Smooth muscle cell of the brain vasculature (primary cell): ENCODE measurements at regions not wholly inside any gene's neighbourhood (a gene's known extent, or its start where the extent isn't known, plus 50 kb on each side); places are given as distances from the start of the nearest gene placed in this dataset.

Experiments used
- DNase-seq: peaks from one replicate; pipeline ENCODE4 v3.0.0-alpha.2; 2012; ENCODE audit warnings: low read depth, low spot score

DNA sequence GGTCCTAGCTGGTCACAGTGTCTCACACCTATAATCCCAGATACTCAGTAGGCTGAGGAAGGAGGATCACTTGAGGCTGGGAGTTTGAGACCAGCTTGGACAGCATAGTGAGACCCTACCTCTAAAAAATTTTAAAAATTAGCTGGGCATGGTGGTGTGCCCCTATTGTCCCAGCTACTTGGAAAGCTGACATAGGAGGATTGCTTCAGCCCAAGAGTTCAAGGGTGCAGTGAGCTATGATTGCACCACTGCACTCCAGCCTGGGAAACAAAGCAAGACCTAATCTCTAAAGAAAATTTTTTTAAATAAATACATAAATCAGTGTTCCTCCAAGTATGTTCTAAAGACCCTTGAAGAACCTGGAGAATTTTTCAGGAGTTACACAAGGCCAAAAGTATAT lies 50.6 kb upstream of the GNAO1 start:
- DNase-seq: no peak

DNA sequence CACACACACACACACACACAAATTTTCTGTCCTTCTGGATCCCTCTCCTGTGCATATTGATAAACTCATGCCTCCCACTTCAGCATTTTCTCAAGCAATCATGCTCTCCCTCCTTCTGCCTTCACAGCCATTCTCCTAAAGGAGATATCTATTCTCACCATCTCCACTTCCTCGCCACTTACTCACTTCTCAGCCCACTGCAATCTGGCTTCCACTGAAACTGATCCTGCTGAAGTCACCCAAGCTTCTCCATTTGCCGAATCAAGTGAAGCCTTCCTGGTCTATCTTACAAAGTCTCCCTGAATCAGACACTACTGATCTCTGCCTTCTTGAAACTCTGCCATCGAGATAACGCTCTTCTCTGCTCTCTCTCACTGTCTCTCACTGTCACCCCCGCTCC lies 54.0 kb upstream of the GNAO1 start:
- DNase-seq: no peak

GRCh38 chr16:56136256-56136655 lies 55.0 kb upstream of the GNAO1 start:
- no peak for DNase-seq

GRCh38 chr16:56134790-56135189 lies 56.5 kb upstream of the GNAO1 start:
- DNase-seq: no peak

- no peak for DNase-seq
Measured at GRCh38 chr16:56125922-56126321, 65.4 kb upstream of the GNAO1 start.

- no peak for DNase-seq
Measured at GRCh38 chr16:56122251-56122650, 69.0 kb upstream of the GNAO1 start.

- DNase-seq: no peak
Measured at GRCh38 chr16:56121156-56121500, 70.2 kb upstream of the GNAO1 start.

DNA sequence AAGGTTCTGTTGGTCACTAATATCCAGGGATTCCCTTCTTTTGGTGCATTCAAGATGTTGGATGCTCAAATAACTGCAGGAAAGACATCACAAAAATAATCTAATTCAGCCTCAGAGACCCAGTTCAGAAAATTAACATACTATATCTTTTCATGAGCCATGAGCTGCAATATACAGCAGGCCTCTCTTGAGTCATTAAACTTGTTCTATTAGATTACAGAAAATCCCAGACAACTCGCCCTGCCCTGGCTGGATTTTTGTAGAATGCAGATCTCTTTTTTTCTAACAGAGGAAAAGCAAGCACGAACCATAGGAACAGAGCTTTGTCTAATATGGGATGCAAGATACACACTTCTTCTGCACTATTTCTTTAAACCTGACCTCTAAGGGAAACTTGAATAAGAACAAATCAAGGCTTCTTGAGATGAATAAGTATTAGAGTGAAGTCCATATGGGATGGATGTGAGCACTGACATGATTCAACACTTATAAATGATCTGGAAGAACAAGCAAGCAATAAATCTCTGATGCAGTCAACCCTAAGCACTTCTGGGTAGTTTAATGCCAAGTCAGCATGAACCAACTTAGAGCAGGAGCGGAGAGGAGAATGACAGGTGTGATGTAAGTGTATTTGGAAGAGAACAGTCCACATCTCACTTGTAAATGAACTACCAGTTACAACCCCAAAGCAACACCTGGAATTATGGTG lies 70.7 kb upstream of the GNAO1 start:
- no peak for DNase-seq

GRCh38 chr16:56119133-56119532 lies 72.2 kb upstream of the GNAO1 start:
- no peak for DNase-seq

GRCh38 chr16:56116577-56116964 lies 74.7 kb upstream of the GNAO1 start:
- DNase-seq: no peak

DNA sequence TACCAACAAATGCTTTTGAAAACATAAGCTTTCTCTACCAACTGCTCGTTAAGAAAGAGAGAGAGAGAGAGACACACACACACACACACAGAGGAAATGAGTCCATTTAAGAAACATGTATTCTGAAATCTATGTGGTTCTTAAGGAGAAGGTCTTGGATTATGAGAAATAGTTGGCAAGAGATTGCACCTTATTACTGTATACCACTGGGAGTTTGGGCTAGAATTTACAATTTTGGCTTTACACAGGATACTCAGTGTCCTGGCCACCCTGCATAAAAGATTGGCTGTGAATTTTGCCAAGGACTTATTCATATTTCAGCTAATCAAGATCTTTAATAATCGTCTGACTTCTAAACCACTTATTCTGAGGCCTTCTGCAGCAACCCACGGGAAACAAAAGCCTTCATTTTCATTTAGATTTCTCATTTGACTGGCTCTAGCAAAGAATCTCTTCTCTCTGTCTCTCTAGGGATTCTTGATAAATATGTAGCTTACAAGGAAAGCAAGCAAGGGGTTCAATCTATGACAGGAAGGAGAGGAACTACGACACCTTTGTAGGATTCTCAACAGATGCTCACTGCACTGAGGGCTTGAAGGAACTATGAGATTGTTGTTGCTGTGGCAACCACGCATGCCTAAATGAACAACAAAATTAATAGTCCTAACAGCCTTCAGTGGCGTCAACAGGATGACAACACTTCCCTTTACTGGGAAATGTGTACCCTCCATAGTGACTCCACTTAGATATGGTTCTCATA lies 75.3 kb upstream of the GNAO1 start:
- DNase-seq: no peak

- no peak for DNase-seq
Measured at GRCh38 chr16:56113223-56113622, 78.1 kb upstream of the GNAO1 start.

GRCh38 chr16:56111100-56111499 lies 80.2 kb upstream of the GNAO1 start:
- DNase-seq: no peak

DNA sequence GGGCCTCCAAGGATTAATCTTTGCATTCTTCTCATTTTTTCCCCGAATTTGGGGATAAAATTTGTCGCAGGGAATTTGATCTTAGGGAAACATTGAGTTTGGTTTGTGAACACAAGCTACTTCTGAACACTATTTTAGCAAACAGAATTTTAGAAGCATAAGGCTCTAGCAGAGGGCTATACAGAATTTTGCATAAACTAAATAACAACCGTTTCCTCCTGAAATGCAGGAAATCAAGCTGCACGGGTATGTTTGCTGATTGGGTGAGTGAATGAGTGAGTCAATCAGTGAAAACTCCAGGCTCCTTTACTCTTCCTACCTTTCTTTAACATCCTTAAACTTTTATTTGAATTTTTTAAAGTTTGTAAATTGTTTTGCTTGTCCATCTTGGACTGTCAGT lies 81.3 kb upstream of the GNAO1 start:
- DNase-seq: no peak

DNA sequence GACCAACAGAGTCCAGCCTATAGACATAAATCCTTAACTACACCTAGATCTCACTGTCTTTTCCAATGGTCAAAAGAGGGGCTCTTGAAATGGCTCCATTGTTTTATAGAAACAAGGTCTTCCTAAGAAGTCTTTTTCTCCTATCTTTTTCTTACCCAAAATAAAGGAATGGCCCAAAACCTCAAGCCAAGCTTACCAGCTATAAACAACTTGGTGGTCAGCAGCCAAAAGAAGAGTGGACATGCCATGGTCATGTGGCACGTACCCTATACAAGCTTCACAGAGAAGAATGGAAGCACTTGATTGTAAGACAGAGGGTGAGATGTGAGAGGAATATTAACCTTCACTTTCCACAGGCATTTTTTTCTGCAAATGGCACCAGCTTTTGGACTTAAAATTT lies 82.1 kb upstream of the GNAO1 start:
- no peak for DNase-seq

- DNase-seq: no peak
Measured at GRCh38 chr16:56108724-56109123, 82.6 kb upstream of the GNAO1 start.

- no peak for DNase-seq
Measured at GRCh38 chr16:56108056-56108471, 83.2 kb upstream of the GNAO1 start.

GRCh38 chr16:56106527-56106926 lies 84.8 kb upstream of the GNAO1 start:
- DNase-seq: no peak

- DNase-seq: no peak
Measured at GRCh38 chr16:56102906-56103305, 88.4 kb upstream of the GNAO1 start.

DNA sequence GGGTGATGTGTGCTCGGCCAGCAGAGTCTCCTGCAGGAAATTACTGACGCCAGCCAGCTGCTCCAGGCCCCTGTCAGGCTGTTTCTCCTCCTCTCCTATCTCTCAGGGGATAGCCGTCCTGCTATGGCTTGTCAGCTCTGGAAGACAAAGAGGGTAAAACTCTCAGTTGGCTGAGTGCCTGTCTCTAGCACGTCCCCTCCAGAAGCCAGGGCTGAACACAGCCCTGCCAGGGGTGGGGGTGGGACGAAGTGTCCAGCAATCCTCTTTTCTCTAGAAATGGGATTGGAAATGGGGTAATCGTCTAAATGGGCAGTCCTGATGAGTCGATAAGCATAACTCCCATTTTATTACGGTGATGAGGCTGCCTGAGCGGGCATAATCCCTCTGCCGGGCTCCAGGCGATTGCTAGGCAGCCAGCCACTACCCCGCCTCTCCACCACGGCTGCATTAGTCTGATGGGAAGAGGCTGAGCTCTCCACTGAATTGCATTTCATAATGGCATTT lies 89.1 kb upstream of the GNAO1 start:
- DNase-seq: no peak

DNA sequence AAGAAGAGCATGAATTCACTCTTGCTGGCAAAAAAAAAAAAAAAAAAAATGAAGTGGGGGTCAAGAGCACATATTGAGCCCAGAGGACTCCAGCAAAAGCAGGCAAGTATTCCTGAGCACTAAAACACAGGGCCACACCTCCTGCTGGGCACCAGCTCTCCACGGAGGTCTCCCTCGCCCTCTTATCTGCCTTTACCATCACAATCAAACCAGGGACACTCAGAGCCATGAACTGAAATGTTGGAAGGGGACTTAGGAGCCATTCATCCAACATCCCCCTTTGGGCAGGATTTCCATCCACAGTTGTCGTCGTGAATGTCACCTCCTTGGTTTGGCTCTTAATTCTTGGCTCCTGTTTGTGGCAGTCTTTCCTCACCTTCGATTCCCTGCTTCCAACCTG lies 89.8 kb upstream of the GNAO1 start:
- DNase-seq: no peak

GRCh38 chr16:56097306-56097705 lies 94.0 kb upstream of the GNAO1 start:
- no peak for DNase-seq

- no peak for DNase-seq
Measured at GRCh38 chr16:56094231-56094630, 97.1 kb upstream of the GNAO1 start.
